SK-N-SH (cell line): ENCODE measurements at regions not wholly inside any gene's neighbourhood (a gene's known extent, or its start where the extent isn't known, plus 50 kb on each side); places are given as distances from the start of the nearest gene placed in this dataset.

ENCODE experiments used
- CTCF ChIA-PET: fragments of 300-600, 350-600 bp; formaldehyde crosslinking; extraction: SDS; loops from one replicate; lab custom pipeline; 2021; lab: Yijun Ruan, JAX
- POLR2A ChIA-PET: fragments of 350-600 bp; sonication (Branson Sonifier 250); formaldehyde crosslinking; extraction: SDS; loops from one replicate; lab custom pipeline; 2020; ENCODE audit warnings: antibody characterized with exemption, inconsistent platforms; lab: Yijun Ruan, JAX
- DNase-seq: peaks from one replicate; pipeline ENCODE4 v3.0.0; 2012
- H2AFZ ChIP-seq: fragments of 200-600 bp; sonication (generic); 2 replicates; pipeline ENCODE4 v1.8.1; 2016; ENCODE audit warnings: antibody characterized with exemption, mild to moderate bottlenecking, low read depth
- H3F3A ChIP-seq: fragments of 200-600 bp; sonication (generic); replicated peaks from 2 replicates; pipeline ENCODE3; 2016; ENCODE audit warnings: antibody characterized with exemption, mild to moderate bottlenecking; ENCODE audit not compliant: insufficient read depth
- H3K27ac ChIP-seq, 2 experiments: fragments of 200-500 bp in 1 of 2; fragments of 200-600 bp in 1 of 2; sonication (Bioruptor generic) in 1 of 2; sonication (generic), shearing (Covaris generic) in 1 of 2; 2 replicates each; pipeline versions ENCODE4 v1.5.1 to v1.6.1; 2014 to 2016; ENCODE audit warnings: low read depth in 2 of 2, inconsistent platforms in 1 of 2, low read length in 1 of 2, mild to moderate bottlenecking in 1 of 2, mixed read lengths in 1 of 2
- H3K27me3 ChIP-seq: fragments of 200-600 bp; sonication (generic), shearing (Covaris generic); 2 replicates; pipeline ENCODE4 v1.6.1; 2016; ENCODE audit warnings: mixed run types; ENCODE audit not compliant: insufficient read depth
- H3K36me3 ChIP-seq, 2 experiments: fragments of 200-500 bp in 1 of 2; fragments of 200-600 bp in 1 of 2; sonication (Bioruptor generic) in 1 of 2; sonication (generic) in 1 of 2; replicated peaks in 1 of 2; 2 replicates each; pipeline versions ENCODE3 to v1.5.1; 2014 to 2016; ENCODE audit warnings: low read length in 1 of 2, mild to moderate bottlenecking in 1 of 2; ENCODE audit not compliant: insufficient read depth in 2 of 2, control insufficient read depth in 1 of 2
- H3K4me1 ChIP-seq, 2 experiments: fragments of 200-500 bp in 1 of 2; fragments of 200-600 bp in 1 of 2; sonication (Bioruptor generic) in 1 of 2; sonication (generic), shearing (Covaris generic) in 1 of 2; 2 replicates each; pipeline versions ENCODE4 v1.5.1 to v1.6.1; 2014 to 2016; ENCODE audit warnings: low read depth in 1 of 2, low read length in 1 of 2, mixed run types in 1 of 2; ENCODE audit not compliant: insufficient read depth in 2 of 2, control insufficient read depth in 1 of 2
- H3K4me2 ChIP-seq: fragments of 200-600 bp; sonication (generic), shearing (Covaris generic); 2 replicates; pipeline ENCODE4 v1.6.1; 2017; ENCODE audit warnings: mixed run types
- H3K4me3 ChIP-seq, 2 experiments: fragments of 200-500 bp in 1 of 2; fragments of 200-600 bp in 1 of 2; sonication (Bioruptor generic) in 1 of 2; sonication (generic), shearing (Covaris generic) in 1 of 2; 2 replicates each; pipeline versions ENCODE4 v1.5.1 to v1.8.1; 2014 to 2016; ENCODE audit warnings: low read depth in 2 of 2, inconsistent platforms in 1 of 2, low read length in 1 of 2, mild to moderate bottlenecking in 1 of 2, mixed read lengths in 1 of 2, moderate library complexity in 1 of 2
- H3K79me2 ChIP-seq: fragments of 200-600 bp; sonication (generic); 2 replicates; pipeline ENCODE4 v1.8.1; 2017; ENCODE audit warnings: mild to moderate bottlenecking; ENCODE audit not compliant: insufficient read depth
- H3K9ac ChIP-seq: fragments of 200-600 bp; sonication (generic); 2 replicates; pipeline ENCODE4 v1.6.1; 2017; ENCODE audit warnings: mixed run types
- H3K9me2 ChIP-seq: fragments of 200-600 bp; sonication (generic); 2 replicates; pipeline ENCODE4 v1.6.1; 2017; ENCODE audit warnings: mixed run types
- H3K9me3 ChIP-seq: fragments of 200-600 bp; sonication (generic); 2 replicates; pipeline ENCODE4 v1.6.1; 2017; ENCODE audit warnings: mixed run types, mild to moderate bottlenecking, moderate library complexity
- H4K20me1 ChIP-seq: fragments of 200-600 bp; sonication (generic); 2 replicates; pipeline ENCODE4 v1.6.1; 2017; ENCODE audit warnings: mild to moderate bottlenecking, mixed run types; ENCODE audit not compliant: insufficient read depth
- CHD2 ChIP-seq: fragments of 150-350 bp; IDR thresholded peaks from 2 replicates; pipeline ENCODE4 v1.6.1; 2018; ENCODE audit warnings: low read length; ENCODE audit not compliant: partially characterized antibody
- EP300 ChIP-seq, 2 experiments: IDR thresholded peaks; 2 replicates each; pipeline versions ENCODE4 v1.4.0 to v1.6.1; 2012; ENCODE audit warnings: borderline replicate concordance in 1 of 2, low read depth in 1 of 2, low read length in 1 of 2
- EZH2phosphoT487 ChIP-seq: fragments of 200-600 bp; sonication (generic); IDR thresholded peaks from 2 replicates; pipeline ENCODE4 v1.6.1; 2017; ENCODE audit warnings: low read depth, mixed run types, mild to moderate bottlenecking, antibody characterized with exemption, moderate library complexity, borderline replicate concordance
- FOSL2 ChIP-seq: IDR thresholded peaks from 2 replicates; pipeline ENCODE4 v1.4.0; 2012; ENCODE audit warnings: low read depth, mild to moderate bottlenecking, moderate library complexity, borderline replicate concordance
- FOXJ3 ChIP-seq: sonication (generic); formaldehyde crosslinking; IDR thresholded peaks from 2 replicates; pipeline ENCODE4 v1.5.1; 2020; ENCODE audit warnings: mild to moderate bottlenecking, missing genetic modification reagents
- FOXM1 ChIP-seq: IDR thresholded peaks from 2 replicates; pipeline ENCODE4 v1.4.0; 2012; ENCODE audit warnings: low read depth, mild to moderate bottlenecking
- GABPA ChIP-seq: IDR thresholded peaks from 2 replicates; pipeline ENCODE4 v1.4.0; 2012; ENCODE audit warnings: low read depth, mild to moderate bottlenecking
- GATA2 ChIP-seq: sonication (generic); formaldehyde crosslinking; IDR thresholded peaks from 2 replicates; pipeline ENCODE4 v1.5.0; 2020; ENCODE audit warnings: mild to moderate bottlenecking, missing genetic modification reagents
- IRF3 ChIP-seq: fragments of 150-350 bp; IDR thresholded peaks from 2 replicates; pipeline ENCODE4 v1.6.1; 2016; ENCODE audit warnings: mild to moderate bottlenecking, low read depth, low read length
- MEF2A ChIP-seq: IDR thresholded peaks from 2 replicates; pipeline ENCODE4 v1.4.0; 2012; ENCODE audit warnings: low read depth, borderline replicate concordance
- MXI1 ChIP-seq: IDR thresholded peaks from 2 replicates; pipeline ENCODE4 v1.6.1; 2012; ENCODE audit warnings: mild to moderate bottlenecking, low read depth, low read length, improper control_type of control experiment
- NFIC ChIP-seq: IDR thresholded peaks from 2 replicates; pipeline ENCODE4 v1.4.0; 2012; ENCODE audit warnings: borderline replicate concordance
- NRF1 ChIP-seq: IDR thresholded peaks from 2 replicates; pipeline ENCODE4 v1.6.1; 2012; ENCODE audit warnings: low read depth, mild to moderate bottlenecking, low read length
- POLR2AphosphoS5 ChIP-seq: IDR thresholded peaks from 2 replicates; pipeline ENCODE4 v1.6.1; 2012; ENCODE audit warnings: low read depth, low read length
- RAD21 ChIP-seq: IDR thresholded peaks from 2 replicates; pipeline ENCODE4 v1.6.1; 2012; ENCODE audit warnings: mild to moderate bottlenecking, low read length
- RCOR1 ChIP-seq: fragments of 150-350 bp; IDR thresholded peaks from 2 replicates; pipeline ENCODE4 v1.6.1; 2017; ENCODE audit warnings: antibody characterized with exemption, low read length
- RFX5 ChIP-seq: IDR thresholded peaks from 2 replicates; pipeline ENCODE4 v1.6.1; 2012; ENCODE audit warnings: mild to moderate bottlenecking, improper control_type of control experiment, low read length
- RXRA ChIP-seq: IDR thresholded peaks from 2 replicates; pipeline ENCODE4 v1.4.0; 2012; ENCODE audit warnings: low read depth, mild to moderate bottlenecking, borderline replicate concordance
- SMC3 ChIP-seq: IDR thresholded peaks from 2 replicates; pipeline ENCODE4 v1.6.1; 2012; ENCODE audit warnings: low read depth, low read length, improper control_type of control experiment
- TAF1 ChIP-seq: IDR thresholded peaks from 2 replicates; pipeline ENCODE4 v1.6.1; 2012; ENCODE audit warnings: low read depth, mild to moderate bottlenecking, low read length, moderate library complexity, borderline replicate concordance
- TEAD4 ChIP-seq: IDR thresholded peaks from 2 replicates; pipeline ENCODE4 v1.4.0; 2012; ENCODE audit warnings: mild to moderate bottlenecking, borderline replicate concordance; ENCODE audit not compliant: insufficient read depth
- ZBTB33 ChIP-seq: IDR thresholded peaks from 2 replicates; pipeline ENCODE4 v1.4.0; 2012; ENCODE audit warnings: low read depth, borderline replicate concordance
- WGBS: methylation state at CpG from one replicate; pipeline ENCODE4 v1.1.6; 2017; ENCODE audit warnings: low lambda C conversion rate; 5-methylcytosine and 5-hydroxymethylcytosine counted together
- TF ChIP-seq, protein P1 (sequence below): IDR thresholded peaks from 2 replicates; pipeline ENCODE4 v1.4.0; 2012; ENCODE audit warnings: low read depth

GRCh38 chr9:96069629-96070220 lies 194.2 kb downstream of the ERCC6L2 start (continued):
- TF ChIP-seq IRF3 = no peak
- no peak for TF ChIP-seq EP300 (IDR thresholded peaks at IDR 0.05; ENCODE audit: borderline replicate concordance in 1 of 2, low read depth in 1 of 2, low read length in 1 of 2)
- TF ChIP-seq, all 33 proteins: peak for 0

DNA sequence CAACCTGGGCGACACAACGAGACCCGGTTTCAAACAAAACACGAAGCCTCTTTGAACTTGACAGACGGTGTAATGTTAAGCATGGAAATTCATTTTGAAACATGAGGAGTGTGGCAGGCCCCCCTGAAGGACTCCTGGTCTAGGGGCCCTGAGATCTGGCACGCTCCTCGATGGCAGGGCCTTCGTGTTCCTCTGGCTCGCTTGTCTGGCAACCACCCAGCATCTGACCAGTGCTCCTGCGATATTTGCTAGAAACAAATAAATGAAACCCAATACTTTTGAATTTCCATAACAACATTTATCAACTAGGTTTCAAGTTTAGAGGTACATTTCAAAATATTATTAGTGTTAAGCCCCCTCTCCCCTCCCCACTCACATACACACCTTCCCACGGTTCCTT lies 193.0 kb downstream of the ERCC6L2 start:
- Histone ChIP-seq H3K9me2 (no peaks in the 10 kb centered on the region), H3K27me3 (no peaks in the 10 kb centered on the region), H3K27ac (no peak overlapping the region), H3F3A (no peaks in the 10 kb centered on the region), H2AFZ (no peak overlapping the region), H3K79me2 (no peaks in the 10 kb centered on the region), H3K36me3 (no peaks in the 10 kb centered on the region), H3K9ac (no peak overlapping the region), H3K9me3 (no peaks in the 10 kb centered on the region), H4K20me1 (no peaks in the 10 kb centered on the region), H3K4me2 (no peak overlapping the region), H3K4me3 (no peak overlapping the region), H3K4me1 (peaks cover 0 to 8% of the 10 kb centered on the region in 2 experiments; a peak in 1 of 4 replicates)
- ChIA-PET POLR2A (no interaction called here), CTCF (no interaction called here)
- TF ChIP-seq RCOR1 (no peak), SMC3 (no peak), TAF1 (no peak), MEF2A (no peak), FOSL2 (no peak), ZBTB33 (no peak), GABPA (no peak)
- no peak for DNase-seq
- 74% methylated on average over 9 of the region's 11 CpGs for WGBS

GRCh38 chr9:96067600-96067999 lies 192.1 kb downstream of the ERCC6L2 start:
- H3K79me2 ChIP-seq = no peaks in the 10 kb centered on the region
- H3K4me3 ChIP-seq = no peak overlapping the region
- H2AFZ ChIP-seq = no peak overlapping the region
- no peak overlapping the region for H3K4me2 ChIP-seq
- peaks cover 0 to 5% of the 10 kb centered on the region in 2 experiments; a peak in 1 of 4 replicates for H3K4me1 ChIP-seq
- H3K27ac ChIP-seq = no peak overlapping the region
- no peak for DNase-seq
- H3K36me3 ChIP-seq = no peaks in the 10 kb centered on the region
- H3K9me3 ChIP-seq = no peaks in the 10 kb centered on the region
- no peaks in the 10 kb centered on the region for H3F3A ChIP-seq
- no peaks in the 10 kb centered on the region for H3K9me2 ChIP-seq
- H4K20me1 ChIP-seq = no peaks in the 10 kb centered on the region
- 47% methylated on average over 5 of the region's 5 CpGs for WGBS
- no peak overlapping the region for H3K9ac ChIP-seq
- H3K27me3 ChIP-seq = no peaks in the 10 kb centered on the region
- ChIA-PET CTCF (interaction anchor here (0.7 kb wide), 1 partner anchor 92 kb away, joined by 3 read pairs; no protein-coding TSS in a partner anchor), POLR2A (no interaction called here)
- TF ChIP-seq EZH2phosphoT487 = no peak
- TF ChIP-seq MEF2A = no peak
- no peak for TF ChIP-seq RFX5
- no peak for TF ChIP-seq GATA2 (CRISPR knock-in tag)
- TF ChIP-seq CHD2 = no peak
- no peak for TF ChIP-seq NFIC
- no peak for TF ChIP-seq NRF1
- no peak for TF ChIP-seq RXRA
- no peak for TF ChIP-seq FOXM1
- TF ChIP-seq MXI1 = no peak
- TF ChIP-seq POLR2AphosphoS5 = no peak
- no peak for TF ChIP-seq FOXJ3 (CRISPR knock-in tag)
- no peak for TF ChIP-seq RAD21
- TF ChIP-seq TEAD4 = no peak
- TF ChIP-seq TAF1 = no peak
- TF ChIP-seq, protein P1, sequence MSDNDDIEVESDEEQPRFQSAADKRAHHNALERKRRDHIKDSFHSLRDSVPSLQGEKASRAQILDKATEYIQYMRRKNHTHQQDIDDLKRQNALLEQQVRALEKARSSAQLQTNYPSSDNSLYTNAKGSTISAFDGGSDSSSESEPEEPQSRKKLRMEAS = no peak
